Endothelial cell of umbilical vein (primary cell): ENCODE measurements at regions not wholly inside any gene's neighbourhood (a gene's known extent, or its start where the extent isn't known, plus 50 kb on each side); places are given as distances from the start of the nearest gene placed in this dataset.

ENCODE experiments used
- BruUV-seq: library from RNA; stranded (reverse); fragments of 400-500 nt; replicated peaks from 2 replicates; lab custom pipeline; 2021; lab: Mats Ljungman, UMichigan
- CTCF ChIA-PET: fragments of 300-600, 350-600 bp; sonication (Branson Sonifier 250); formaldehyde crosslinking; loops from one replicate; lab custom pipeline; 2021; ENCODE audit warnings: antibody characterized with exemption, inconsistent platforms; lab: Charles Lee
- POLR2A ChIA-PET: fragments of 300-600, 350-600 bp; sonication (Branson Sonifier 250); formaldehyde crosslinking; loops from one replicate; lab custom pipeline; 2021; ENCODE audit warnings: antibody characterized with exemption, inconsistent platforms; lab: Charles Lee
- DNase-seq: peaks from one replicate; pipeline ENCODE4 v3.0.0-alpha.2; 2011; ENCODE audit warnings: low read depth, low spot score
- FAIRE-seq: peaks from 2 replicates; lab custom pipeline; 2011; peaks lifted over from hg19 to GRCh38; lab: Jason Lieb, UNC
- H2AFZ ChIP-seq: 2 replicates; pipeline ENCODE4 v1.6.0; 2012; ENCODE audit warnings: low read depth, low read length, control low read depth, inconsistent platforms
- H3K27ac ChIP-seq: 2 replicates; pipeline ENCODE4 v1.5.1; 2011; ENCODE audit warnings: low read depth, mild to moderate bottlenecking, control low read depth, low read length, moderate library complexity; ENCODE audit not compliant: insufficient read depth
- H3K27me3 ChIP-seq, 2 experiments: 2 replicates each; pipeline versions ENCODE4 v1.6.0 to v1.6.1; 2011; ENCODE audit warnings: low read length in 2 of 2, mixed read lengths in 1 of 2; ENCODE audit not compliant: control insufficient read depth in 2 of 2, insufficient read depth in 2 of 2
- H3K36me3 ChIP-seq, 2 experiments: 2 replicates in 1 of 2; 3 replicates in 1 of 2; pipeline ENCODE4 v1.5.1; 2011; ENCODE audit warnings: low read length in 2 of 2, mild to moderate bottlenecking in 1 of 2, moderate library complexity in 1 of 2; ENCODE audit not compliant: control insufficient read depth in 2 of 2, insufficient read depth in 2 of 2; ENCODE audit errors: extremely low read depth in 1 of 2
- H3K4me1 ChIP-seq: 3 replicates; pipeline ENCODE4 v1.5.1; 2011; ENCODE audit warnings: mild to moderate bottlenecking, low read length; ENCODE audit not compliant: control insufficient read depth, insufficient read depth; ENCODE audit errors: extremely low read depth
- H3K4me2 ChIP-seq: 2 replicates; pipeline ENCODE4 v1.6.1; 2011; ENCODE audit warnings: low read length, control low read depth, mixed read lengths; ENCODE audit not compliant: insufficient read depth
- H3K4me3 ChIP-seq, 3 experiments: fragments of 200-600 bp in 1 of 3; sonication (generic), shearing (Covaris generic) in 1 of 3; replicated peaks in 1 of 3; 2 replicates each; pipeline ENCODE4 v1.5.1; 2011 to 2016; ENCODE audit warnings: control low read depth in 3 of 3, low read length in 3 of 3, mild to moderate bottlenecking in 2 of 3, inconsistent platforms in 1 of 3, low read depth in 1 of 3, moderate library complexity in 1 of 3; ENCODE audit not compliant: insufficient read depth in 1 of 3
- H3K79me2 ChIP-seq: 2 replicates; pipeline ENCODE4 v1.6.0; 2012; ENCODE audit warnings: low read length, inconsistent platforms; ENCODE audit not compliant: control insufficient read depth, insufficient read depth
- H3K9ac ChIP-seq: replicated peaks from 2 replicates; pipeline ENCODE3; 2011; ENCODE audit warnings: low read length, control low read depth; ENCODE audit not compliant: insufficient read depth; ENCODE audit errors: extremely low read depth
- H3K9me1 ChIP-seq: replicated peaks from 3 replicates; pipeline ENCODE4 v1.6.0; 2011; ENCODE audit warnings: mild to moderate bottlenecking, low read length; ENCODE audit not compliant: control insufficient read depth, insufficient read depth; ENCODE audit errors: extremely low read depth
- H3K9me3 ChIP-seq: replicated peaks from 2 replicates; pipeline ENCODE4 v1.5.1; 2012; ENCODE audit warnings: low read length, inconsistent platforms; ENCODE audit not compliant: control insufficient read depth, insufficient read depth
- H4K20me1 ChIP-seq: replicated peaks from 2 replicates; pipeline ENCODE3; 2011; ENCODE audit warnings: mild to moderate bottlenecking, low read length; ENCODE audit not compliant: control insufficient read depth, insufficient read depth; ENCODE audit errors: extremely low read depth
- CTCF ChIP-seq, 2 donors: IDR thresholded peaks; 1 replicate in 1 of 2; 2 replicates in 1 of 2; pipeline ENCODE4 v1.5.1; 2011; ENCODE audit warnings: low read length in 2 of 2, mild to moderate bottlenecking in 2 of 2, moderate library complexity in 2 of 2, control low read depth in 1 of 2, inconsistent platforms in 1 of 2, low read depth in 1 of 2; ENCODE audit not compliant: insufficient read depth in 1 of 2; ENCODE audit errors: extremely low read depth in 1 of 2
- EZH2 ChIP-seq: IDR thresholded peaks from 2 replicates; pipeline ENCODE4 v1.6.1; 2012; ENCODE audit warnings: borderline replicate concordance, low read depth, mild to moderate bottlenecking, moderate library complexity, low read length, inconsistent platforms; ENCODE audit not compliant: severe bottlenecking
- FOS ChIP-seq: IDR thresholded peaks from 2 replicates; pipeline ENCODE4 v1.6.1; 2011; ENCODE audit warnings: mild to moderate bottlenecking, low read length, moderate library complexity, borderline replicate concordance; ENCODE audit not compliant: insufficient read depth
- GATA2 ChIP-seq: IDR thresholded peaks from 2 replicates; pipeline ENCODE4 v1.7.0; 2011; ENCODE audit warnings: low read depth, mild to moderate bottlenecking, moderate library complexity, mixed read lengths, low read length; ENCODE audit not compliant: insufficient read length, insufficient read depth
- JUN ChIP-seq: IDR thresholded peaks from 2 replicates; pipeline ENCODE4 v1.6.1; 2011; ENCODE audit warnings: borderline replicate concordance, low read depth; ENCODE audit not compliant: insufficient read length, insufficient read depth
- MAX ChIP-seq: IDR thresholded peaks from 2 replicates; pipeline ENCODE4 v1.6.1; 2011; ENCODE audit not compliant: insufficient read depth, insufficient read length
- MYC ChIP-seq: IDR thresholded peaks from one replicate; pipeline ENCODE4 v1.6.1; 2011; ENCODE audit warnings: mild to moderate bottlenecking, low read depth, low read length
- POLR2A ChIP-seq: IDR thresholded peaks from 2 replicates; pipeline ENCODE4 v1.6.1; 2012; ENCODE audit warnings: low read depth, mild to moderate bottlenecking, control low read depth, low read length
- POLR2AphosphoS5 ChIP-seq: IDR thresholded peaks from 2 replicates; pipeline ENCODE4 v1.6.1; 2012; ENCODE audit warnings: low read depth, mild to moderate bottlenecking, control low read depth, low read length, moderate library complexity; ENCODE audit not compliant: insufficient read depth
- dilution Hi-C: fragments of 300-500 bp; cut with MboI; formaldehyde crosslinking; loops from one replicate; pipeline ENCODE4 v1.15.0; 2019; ENCODE audit warnings: low sequenced_read_pairs; ENCODE audit not compliant: extremely low pct_ligation_motif_present
- intact Hi-C: fragments of 100-400 bp; cut with micrococcal nuclease; formaldehyde crosslinking; loops from one replicate; pipeline ENCODE4 v1.10.0; 2022

- Histone ChIP-seq H3K27me3 (peaks cover 0 to 6% of the 10 kb centered on the region in 2 experiments), H3K27ac (no peak overlapping the region), H3K36me3 (no peaks in the 10 kb centered on the region), H3K9me3 (no peaks in the 10 kb centered on the region), H3K9ac (no peak overlapping the region), H3K9me1 (no peaks in the 10 kb centered on the region), H4K20me1 (no peaks in the 10 kb centered on the region), H3K4me1 (no peaks in the 10 kb centered on the region), H2AFZ (no peak overlapping the region), H3K79me2 (no peaks in the 10 kb centered on the region), H3K4me2 (no peak overlapping the region), H3K4me3 (no peak overlapping the region)
- intact Hi-C loops, result no loop called here
- FAIRE-seq, result no peak
- no TSS peak for BruUV-seq
- DNase-seq, result no peak
- TF ChIP-seq FOS (no peak), MAX (no peak), CTCF (IDR thresholded peaks at IDR 0.05; ENCODE audit: extremely low read depth in 1 of 2, insufficient read depth in 1 of 2, low read depth in 1 of 2, low read length in 2 of 2) (no peak), MYC (no peak), JUN (no peak), EZH2 (no peak), GATA2 (no peak), POLR2AphosphoS5 (no peak), POLR2A (no peak)
- POLR2A ChIA-PET, result no interaction called here
- CTCF ChIA-PET, result interaction anchor here (0.7 kb wide), 1 partner anchor 91 kb away, joined by 3 read pairs; no protein-coding TSS in a partner anchor
- dilution Hi-C loops, result no loop called here
Measured at GRCh38 chr17:36714789-36715188, 113.4 kb downstream of the MRM1 start.
